Heart right ventricle (tissue), 16 donors: ENCODE measurements at regions not wholly inside any gene's neighbourhood (a gene's known extent, or its start where the extent isn't known, plus 50 kb on each side); places are given as distances from the start of the nearest gene placed in this dataset.

ENCODE experiments used
- ATAC-seq, 8 donors: fragments of 200-7000 bp; cut with Tn5 transposase; one replicate each; pipeline ENCODE4 v1.9.1; 2020; ENCODE audit warnings: mild to moderate bottlenecking in 8 of 8, moderate library complexity in 8 of 8, moderate number of reproducible peaks in 1 of 8
- DNase-seq, 2 donors: peaks; one replicate each; pipeline ENCODE4 v3.0.0-alpha.2; 2020
- H3K27ac ChIP-seq, 10 donors: fragments of 200-600 bp; sonication (generic) in 2 of 10; one replicate each; pipeline versions ENCODE4 v1.5.0 to v1.8.0; 2020 to 2022; ENCODE audit warnings: mild to moderate bottlenecking in 3 of 10
- H3K27me3 ChIP-seq, 7 donors: fragments of 200-600 bp; one replicate each; pipeline ENCODE4 v1.8.0; 2021 to 2022; ENCODE audit warnings: mild to moderate bottlenecking in 2 of 7
- H3K36me3 ChIP-seq, 9 donors: fragments of 200-600 bp; sonication (generic) in 1 of 9; one replicate each; pipeline versions ENCODE4 v1.5.0 to v1.8.0; 2020 to 2022; ENCODE audit warnings: mild to moderate bottlenecking in 2 of 9
- H3K4me1 ChIP-seq, 9 donors: fragments of 200-600 bp; sonication (generic) in 1 of 9; one replicate each; pipeline versions ENCODE4 v1.5.0 to v1.8.0; 2020 to 2022; ENCODE audit warnings: mild to moderate bottlenecking in 4 of 9
- H3K4me3 ChIP-seq, 10 donors: fragments of 200-600 bp; sonication (generic) in 2 of 10; one replicate each; pipeline versions ENCODE4 v1.5.0 to v1.8.0; 2020 to 2022; ENCODE audit warnings: mild to moderate bottlenecking in 7 of 10, moderate library complexity in 2 of 10
- H3K9me3 ChIP-seq, 11 donors: fragments of 200-600 bp in 10 of 11; sonication (generic) in 2 of 11; one replicate each; pipeline versions ENCODE4 v1.5.0 to v1.8.0; 2013 to 2022; ENCODE audit warnings: mild to moderate bottlenecking in 2 of 11, control low read depth in 1 of 11, moderate library complexity in 1 of 11
- CTCF ChIP-seq, 9 donors: fragments of 200-600 bp; sonication (generic) in 2 of 9; IDR thresholded peaks; one replicate each; pipeline versions ENCODE4 v1.5.0 to v1.8.0; 2021 to 2022; ENCODE audit warnings: antibody characterized with exemption in 9 of 9, mild to moderate bottlenecking in 5 of 9, moderate library complexity in 1 of 9
- WGBS, 2 donors: extraction: QIAGEN DNeasy Blood & Tissue Kit; methylation state at CpG; one replicate each; pipeline ENCODE4 v1.1.7; 2013; ENCODE audit warnings: inconsistent platforms in 1 of 2; 5-methylcytosine and 5-hydroxymethylcytosine counted together
- intact Hi-C, 10 donors: fragments of 100-400 bp; cut with DNase I; formaldehyde crosslinking; loops; one replicate each; pipeline versions ENCODE4 v1.11.1 to v1.14.2; 2022
- donor health status: Arrhythmogenic right ventricular cardiomyopathy.
- donor health status: ischemic (EF 13 %, LVEDD 7.1; RV severe dilation, severe dysfunction).
- donor health status: healthy with polysubstance abuse.
- donor health status: DM: no; HTN: yes; CAD: no.
- donor health status: DM: no; HTN: no; CAD: no.
- donor health status: ischemic (EF 25% LVEDD 6.9; RV normal size, moderate dysfunction).
- donor health status: ischemic (EF 25% LVEDD 5.7; RV mildly dilated, moderate dysfunction).
- donor health status: healthy.
- donor health status: DM: yes; HTN: yes; CAD: no.
- donor health status: Ischemic cardiomyopathy.
- donor health status: ischemic (EF 35%, LVEDD 5.7; RV mildly dilated, moderate dysfunction).
- donor health status: nonischemic (EF 11% LVEDD 7.7; RV severe dilation, severe dysfunction).
- donor health status: DM: yes; HTN: yes; CAD: no.
- donor health status: PGD.
- donor health status: ischemic (EF 29% LVEDD 5.4; RV normal size, mild dysfunction).
- donor health status: nonischemic (EF 23%, LVEDD 6.1; RV moderate dilation, normal function).

- ATAC-seq (no peak), DNase-seq (no peak)
- peaks cover 0 to 13% (median 0%) of the 10 kb centered on the region in 11 donors for H3K9me3 ChIP-seq
- 97 to 99% methylated on average over 3 of the region's 3 CpGs for WGBS, 2 donors
- intact Hi-C loops: loop anchor here in 7 of 10 donors (5.0 to 10.0 kb wide), 4 partner anchors 42 to 285 kb away; no protein-coding TSS in a partner anchor
- no peaks in the 10 kb centered on the region for H3K36me3 ChIP-seq
- H3K4me1 ChIP-seq: peaks cover 0 to 17% (median 5%) of the 10 kb centered on the region in 9 donors
- no peaks in the 10 kb centered on the region for H3K27me3 ChIP-seq
- H3K4me3 ChIP-seq: no peak overlapping the region
- no peak overlapping the region for H3K27ac ChIP-seq
- no peak for TF ChIP-seq CTCF (IDR thresholded peaks at IDR 0.05)
Measured at GRCh38 chr3:43219616-43220015, 66.7 kb upstream of the SNRK start.

- Histone ChIP-seq H3K4me3 (no peak overlapping the region), H3K27ac (peak overlapping the region in 3 of 10 donors; percentile 7 to 54 (median 53)), H3K9me3 (peaks cover 0 to 13% (median 0%) of the 10 kb centered on the region in 11 donors), H3K36me3 (no peaks in the 10 kb centered on the region), H3K27me3 (no peaks in the 10 kb centered on the region), H3K4me1 (peaks cover 0 to 17% (median 5%) of the 10 kb centered on the region in 9 donors)
- TF ChIP-seq CTCF (IDR thresholded peaks at IDR 0.05): no peak
- 86 to 89% methylated on average over 2 of the region's 2 CpGs for WGBS, 2 donors
- intact Hi-C loops: loop anchor here in 3 of 10 donors (5.0 to 10.0 kb wide), 3 partner anchors 42 to 286 kb away; no protein-coding TSS in a partner anchor
- DNase-seq (no peak), ATAC-seq (no peak)
Measured at GRCh38 chr3:43218921-43219320, 67.4 kb upstream of the SNRK start.

GRCh38 chr3:43218156-43218555 is 68.2 kb upstream of the SNRK start:
- Histone ChIP-seq H3K4me3 (no peak overlapping the region), H3K4me1 (peaks cover 0 to 17% (median 5%) of the 10 kb centered on the region in 9 donors), H3K9me3 (peaks cover 0 to 8% (median 0%) of the 10 kb centered on the region in 11 donors), H3K36me3 (no peaks in the 10 kb centered on the region), H3K27ac (peak overlapping the region in 6 of 10 donors; percentile 7 to 54 (median 20)), H3K27me3 (no peaks in the 10 kb centered on the region)
- no peak for ATAC-seq
- intact Hi-C loops: loop anchor here in 3 of 10 donors (5.0 to 10.0 kb wide), 3 partner anchors 41 to 287 kb away; no protein-coding TSS in a partner anchor
- no peak for TF ChIP-seq CTCF (IDR thresholded peaks at IDR 0.05)
- DNase-seq: no peak

DNA sequence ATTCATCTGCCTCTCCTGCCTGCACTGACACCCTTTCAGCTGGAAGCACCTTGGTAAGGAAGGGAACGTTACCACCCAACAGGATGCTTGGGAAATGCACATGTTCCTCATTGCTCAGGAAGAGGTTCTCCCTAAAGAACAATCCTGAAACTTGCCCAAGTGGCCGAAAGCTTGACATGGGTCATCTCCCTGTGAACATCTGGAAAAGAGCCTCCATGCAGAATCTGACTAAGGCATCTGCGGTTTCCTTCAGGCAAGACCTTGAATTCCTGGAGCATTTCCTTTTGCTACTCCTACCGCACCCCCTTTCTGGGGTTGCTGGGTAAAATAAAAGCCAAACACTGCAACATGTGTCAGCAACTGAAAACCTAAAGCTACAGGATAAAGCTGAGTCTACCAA is 68.7 kb upstream of the SNRK start:
- WGBS, 2 donors: 67 to 71% methylated on average over 4 of the region's 4 CpGs
- peak in 1 of 2 donors; percentile 34 for DNase-seq
- no peak for TF ChIP-seq CTCF (IDR thresholded peaks at IDR 0.05)
- ATAC-seq: peak; percentile 47 to 88 (median 78)
- intact Hi-C loops: loop anchor here in 3 of 10 donors (2.0 to 10.0 kb wide), 4 partner anchors 40 to 287 kb away; partner anchors contain the start of gene SNRK (in 1 of the 3)
- Histone ChIP-seq H3K4me1 (peaks cover 0 to 17% (median 5%) of the 10 kb centered on the region in 9 donors), H3K4me3 (no peak overlapping the region), H3K9me3 (peaks cover 0 to 3% (median 0%) of the 10 kb centered on the region in 11 donors), H3K27me3 (no peaks in the 10 kb centered on the region), H3K36me3 (no peaks in the 10 kb centered on the region), H3K27ac (peak overlapping the region in 7 of 10 donors; percentile 27 to 77 (median 56))
